HG03575 (cell line): ENCODE measurements at regions not wholly inside any gene's neighbourhood (a gene's known extent, or its start where the extent isn't known, plus 50 kb on each side); places are given as distances from the start of the nearest gene placed in this dataset.

Experiments
- ATAC-seq: cut with Tn5 transposase; IDR thresholded peaks from one replicate; pipeline ENCODE4 v1.9.1; 2021; ENCODE audit not compliant: unreplicated experiment, insufficient number of reproducible peaks, low FRiP score; ENCODE audit errors: extremely low read depth

DNA sequence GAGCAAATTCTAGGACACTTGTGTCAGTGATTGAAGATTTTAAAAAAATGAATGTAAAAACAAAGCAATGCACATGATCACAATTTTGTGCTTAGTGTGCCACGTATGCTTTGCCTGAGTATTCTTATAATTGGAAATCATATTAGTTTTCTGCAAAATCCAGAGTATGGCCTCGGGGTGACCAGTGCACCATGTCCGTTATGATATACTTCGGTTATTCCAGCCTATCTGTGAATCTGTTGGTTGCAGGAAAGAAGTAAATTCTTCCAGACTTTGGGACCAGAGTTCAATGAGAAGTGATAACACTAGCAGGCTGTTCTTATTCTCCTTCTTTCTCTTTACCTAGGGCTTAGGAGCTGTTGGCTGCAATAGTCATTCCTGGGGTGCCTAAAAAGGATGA lies 152.0 kb upstream of the TMC3 start:
- ATAC-seq = no peak

DNA sequence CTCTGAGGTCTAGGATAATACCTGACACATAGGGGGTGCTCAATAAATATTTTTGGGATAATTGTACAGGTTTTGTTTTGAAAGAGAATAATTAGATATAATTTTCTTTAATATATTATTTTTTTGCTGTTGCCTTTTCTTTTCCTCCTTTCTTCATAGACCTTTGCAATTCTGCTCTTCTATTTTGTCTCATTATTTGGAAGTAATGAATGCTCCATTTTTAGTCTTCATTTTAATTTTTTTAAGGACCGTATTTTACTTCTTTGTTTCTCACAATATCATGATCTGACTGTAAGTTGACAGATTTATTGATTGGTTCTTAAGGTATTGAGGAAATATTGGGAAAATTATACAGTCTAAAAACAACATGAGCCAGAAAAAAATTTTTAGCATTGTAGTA lies 150.5 kb upstream of the TMC3 start:
- ATAC-seq = no peak

DNA sequence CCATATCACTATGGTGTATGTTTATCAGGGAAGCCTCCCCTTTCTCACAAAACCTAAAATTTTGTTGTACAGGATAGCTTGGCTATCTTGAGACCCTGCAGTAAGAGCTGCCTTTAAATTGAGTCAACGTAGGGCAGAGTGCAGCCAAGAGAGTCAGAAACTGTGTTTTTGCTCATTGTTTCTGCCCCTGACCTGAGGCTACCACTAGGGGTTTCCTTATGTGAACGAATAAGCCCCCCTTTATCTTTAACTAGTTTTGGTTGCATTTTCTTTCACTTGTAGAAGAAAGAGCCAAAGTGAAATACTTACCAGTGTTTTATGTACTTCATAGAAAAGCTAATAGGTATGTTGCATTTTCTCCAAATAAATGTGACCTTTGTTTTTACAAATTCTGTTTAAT lies 149.9 kb upstream of the TMC3 start:
- no peak for ATAC-seq

- no peak for ATAC-seq
Measured at GRCh38 chr15:81520480-81520879, 146.5 kb upstream of the TMC3 start.

DNA sequence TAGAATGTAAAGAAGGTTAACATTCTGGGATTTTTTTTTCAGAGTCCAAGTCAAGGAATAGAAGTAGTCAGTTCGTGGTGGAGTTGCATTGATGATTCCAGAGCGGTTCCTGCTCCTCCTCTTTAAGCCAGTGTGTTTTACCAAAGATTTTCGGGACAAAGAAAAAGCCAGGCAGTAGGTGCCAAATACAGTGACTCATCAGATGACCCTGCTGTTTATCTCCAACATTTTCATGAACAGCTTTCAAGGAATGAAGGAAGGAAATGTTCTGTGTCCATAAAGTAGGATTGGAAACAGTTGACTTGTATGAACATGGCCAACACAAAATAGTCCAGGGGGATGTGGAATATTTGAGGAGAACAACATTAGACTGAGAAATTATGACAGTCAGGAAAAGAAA lies 142.4 kb upstream of the TMC3 start:
- ATAC-seq = no peak

DNA sequence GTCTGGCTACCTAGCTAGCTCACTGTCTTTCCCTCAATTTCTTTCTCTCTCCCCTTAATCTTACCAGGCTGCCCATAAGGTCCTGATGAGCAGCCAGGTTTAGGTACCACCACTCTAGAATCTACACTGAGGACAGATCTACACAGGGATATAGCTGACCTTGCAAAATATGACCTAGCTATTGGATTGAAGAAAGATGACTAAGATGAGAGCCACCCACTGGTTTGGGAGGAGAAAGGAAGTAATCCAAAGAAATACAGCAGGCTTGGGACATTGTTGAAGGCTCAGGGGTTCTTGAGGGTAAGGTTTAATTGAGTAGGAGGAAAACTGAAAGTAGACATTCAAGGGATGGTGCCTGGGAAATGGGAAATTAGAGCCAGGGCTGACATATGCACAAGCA lies 142.0 kb upstream of the TMC3 start:
- ATAC-seq = no peak

DNA sequence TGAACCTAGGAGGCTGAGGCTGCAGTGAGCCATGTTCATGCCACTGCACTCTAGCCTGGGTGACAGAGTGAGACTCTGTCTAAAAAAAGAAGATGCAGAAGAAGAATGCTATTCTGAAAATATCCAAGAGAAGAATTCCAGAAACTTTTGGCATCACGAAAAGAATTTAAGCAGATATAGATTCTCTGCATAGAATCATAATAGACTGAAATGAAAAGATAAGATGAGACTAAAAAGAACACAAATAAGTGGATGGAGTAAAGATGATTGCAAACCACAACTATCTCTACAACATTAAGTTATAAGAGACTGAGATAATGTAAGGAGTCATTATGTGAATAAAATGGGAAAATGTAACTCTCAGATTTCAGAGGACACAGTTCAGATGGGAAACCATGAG lies 140.7 kb upstream of the TMC3 start:
- no peak for ATAC-seq

DNA sequence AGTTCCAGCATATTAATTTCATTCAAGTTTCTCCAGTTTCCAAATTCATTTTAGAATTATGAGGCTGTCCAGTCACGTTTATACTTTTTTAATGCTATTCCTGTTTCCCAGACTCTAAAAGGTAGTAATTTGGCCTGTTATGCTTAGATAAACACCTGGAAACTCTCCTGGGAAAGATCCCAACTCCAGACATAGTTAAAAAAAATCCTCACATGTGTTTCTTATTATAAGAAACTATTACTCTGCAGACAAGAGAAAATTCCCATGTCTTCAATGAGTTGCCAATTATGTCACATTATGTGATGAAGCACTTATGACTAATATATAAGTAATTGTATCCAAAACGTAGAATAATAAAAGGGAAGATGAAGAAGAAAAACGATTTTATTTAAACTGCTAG lies 137.1 kb upstream of the TMC3 start:
- ATAC-seq = no peak

DNA sequence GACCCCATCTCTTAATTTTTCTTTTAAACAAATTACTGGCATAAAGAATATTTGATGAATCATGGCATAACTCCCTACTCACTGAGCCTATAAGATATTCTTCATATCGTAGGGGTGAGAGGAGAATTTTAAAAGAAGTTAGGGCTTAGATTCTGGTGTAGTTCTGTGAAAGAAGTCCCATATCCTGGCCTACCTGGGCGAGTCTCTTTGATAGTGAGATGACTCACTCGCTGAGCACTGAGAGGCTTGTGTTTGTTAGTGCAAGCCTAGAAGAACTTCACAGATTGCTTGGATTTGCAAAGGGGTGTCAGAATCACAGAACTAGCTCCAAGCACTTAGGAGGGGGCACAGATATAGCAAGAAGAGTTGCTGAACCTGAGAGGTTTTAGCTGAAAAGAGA lies 133.8 kb upstream of the TMC3 start:
- ATAC-seq = no peak

DNA sequence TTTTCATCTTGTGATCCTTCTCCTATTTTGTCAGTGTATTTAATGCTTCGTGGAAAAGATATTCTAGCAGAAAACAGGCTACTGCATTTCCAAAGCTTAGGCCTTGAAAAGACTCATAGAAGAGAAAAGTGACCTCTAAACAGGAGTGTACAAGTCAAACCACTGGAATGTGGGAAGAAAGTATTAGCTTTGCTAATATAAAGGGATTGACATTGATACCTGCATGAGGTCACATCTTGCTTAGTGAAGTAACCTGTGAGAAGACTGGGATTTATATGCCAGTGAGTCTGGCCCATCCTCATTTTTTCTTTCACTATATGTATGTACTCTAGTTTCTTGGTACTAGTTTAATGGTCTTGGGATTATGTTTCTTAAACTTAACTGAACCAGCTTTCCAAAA lies 132.9 kb upstream of the TMC3 start:
- ATAC-seq = no peak

DNA sequence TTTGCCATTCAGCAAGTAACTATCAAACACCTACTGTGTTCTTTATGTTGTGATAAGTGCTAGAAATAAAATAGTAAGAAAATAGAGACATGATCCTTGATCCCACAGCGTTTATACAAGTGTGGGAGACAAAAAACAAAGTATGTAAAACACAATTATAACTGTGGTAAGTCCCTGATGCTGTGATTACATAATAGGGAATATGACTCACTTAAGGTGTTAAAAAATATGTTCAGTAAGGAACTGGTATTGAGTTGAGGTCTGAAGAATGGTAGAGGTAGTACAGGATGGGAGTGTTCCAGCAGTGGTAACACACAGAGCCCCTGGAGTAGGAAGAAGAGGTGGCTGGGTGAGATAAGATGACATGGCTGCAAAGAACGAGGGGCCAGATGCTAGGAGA lies 132.1 kb upstream of the TMC3 start:
- no peak for ATAC-seq

DNA sequence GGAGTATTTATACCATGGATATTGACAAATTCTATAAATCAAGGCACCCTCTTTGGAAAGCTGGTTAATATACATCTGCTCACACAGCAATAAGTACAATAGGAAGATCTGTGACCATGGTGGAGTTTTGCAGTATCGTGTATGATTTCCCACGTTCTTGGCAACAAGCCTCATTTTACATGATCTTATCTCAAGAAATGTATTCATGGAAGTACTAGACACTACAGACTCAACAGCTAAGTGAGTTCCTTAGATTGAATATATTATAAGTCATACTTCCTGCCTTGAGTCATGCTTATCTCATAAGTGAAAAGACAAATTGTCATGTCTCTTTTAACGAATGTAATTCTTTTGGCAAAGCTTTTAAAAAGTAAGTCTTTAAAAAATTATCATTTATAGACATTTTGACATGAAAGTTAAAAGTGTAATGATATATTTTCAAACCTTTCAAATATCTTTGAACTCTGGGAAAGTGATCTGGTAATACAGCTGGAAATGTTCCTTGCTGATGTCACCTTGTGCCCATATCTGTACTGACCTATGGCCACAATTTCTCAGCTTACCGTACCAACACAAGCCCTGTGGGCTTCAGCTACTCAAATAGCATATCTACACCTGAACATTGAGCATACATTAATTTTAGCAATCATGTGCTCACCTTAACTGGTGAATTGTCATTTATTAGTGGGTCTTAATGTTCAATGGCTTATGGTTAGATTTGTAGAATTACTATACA lies 130.3 kb upstream of the TMC3 start:
- ATAC-seq = no peak

- no peak for ATAC-seq
Measured at GRCh38 chr15:81502439-81502838, 128.4 kb upstream of the TMC3 start.

GRCh38 chr15:81500081-81500480 lies 126.1 kb upstream of the TMC3 start:
- no peak for ATAC-seq

DNA sequence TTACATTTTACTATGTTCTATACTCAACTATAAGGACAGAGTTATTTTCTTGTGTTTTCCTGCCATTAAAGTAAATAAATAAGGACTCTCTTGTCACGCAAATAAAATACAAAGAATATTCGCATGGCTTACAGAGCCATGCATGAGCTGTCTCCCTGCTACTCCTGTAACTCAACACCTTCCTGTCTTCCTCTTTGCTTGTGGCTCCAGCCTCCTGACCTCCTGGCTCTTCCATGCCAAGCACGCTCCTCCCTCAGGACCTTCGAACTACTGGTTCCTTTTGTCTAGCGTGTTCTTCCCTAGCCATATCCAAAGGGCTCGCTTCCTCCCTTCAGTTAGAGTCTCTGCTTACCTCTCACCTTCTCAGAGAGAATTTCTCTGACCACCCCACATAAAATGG lies 124.3 kb upstream of the TMC3 start:
- no peak for ATAC-seq

- ATAC-seq = no peak
Measured at GRCh38 chr15:81497238-81497637, 123.2 kb upstream of the TMC3 start.

- ATAC-seq = no peak
Measured at GRCh38 chr15:81495780-81496467, 121.9 kb upstream of the TMC3 start.

- ATAC-seq = no peak
Measured at GRCh38 chr15:81492969-81493645, 119.1 kb upstream of the TMC3 start.

GRCh38 chr15:81492331-81492968 lies 118.4 kb upstream of the TMC3 start:
- ATAC-seq = no peak
